ENCODE measurements at regions not wholly inside any gene's neighbourhood (a gene's known extent, or its start where the extent isn't known, plus 50 kb on each side); places are given as distances from the start of the nearest gene placed in this dataset.

DNA sequence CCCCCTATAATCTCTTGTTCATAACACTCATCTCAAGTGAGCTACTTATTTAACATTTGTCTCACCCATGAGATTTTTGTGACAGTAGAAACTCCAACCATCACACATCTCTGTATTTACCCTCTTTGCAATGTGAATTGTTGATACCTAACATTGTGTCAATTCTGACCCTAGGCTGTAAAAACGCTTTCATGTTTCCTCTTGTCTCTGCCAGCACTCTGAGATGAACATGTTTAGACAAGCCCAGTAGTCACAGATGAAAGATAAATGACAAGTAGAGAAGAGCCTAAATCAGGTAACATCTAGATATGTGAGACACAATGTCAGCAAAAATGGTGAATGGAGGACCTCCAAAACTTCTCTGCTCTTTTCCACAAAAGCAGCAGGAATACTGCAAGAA lies 1254.5 kb upstream of the GOT2 start:
- peaks cover 38% of the 10 kb centered on the region for H3K9me3 Mint-ChIP-seq
- H3K4me1 Mint-ChIP-seq: no peaks in the 10 kb centered on the region
- intact Hi-C loops (cut with micrococcal nuclease): no loop called here
- no peak for DNase-seq
- ChIA-PET CTCF (no interaction called here), POLR2A (no interaction called here)
- no peaks in the 10 kb centered on the region for H3K36me3 Mint-ChIP-seq (ENCODE audit: low read depth)
- no peak for TF ChIP-seq CTCF (IDR thresholded peaks at IDR 0.05)
- no peaks in the 10 kb centered on the region for H3K27me3 Mint-ChIP-seq
- ATAC-seq (ENCODE audit: low read depth): no peak
- no peak overlapping the region for H3K27ac Mint-ChIP-seq
- no peak overlapping the region for H3K4me3 Mint-ChIP-seq

DNA sequence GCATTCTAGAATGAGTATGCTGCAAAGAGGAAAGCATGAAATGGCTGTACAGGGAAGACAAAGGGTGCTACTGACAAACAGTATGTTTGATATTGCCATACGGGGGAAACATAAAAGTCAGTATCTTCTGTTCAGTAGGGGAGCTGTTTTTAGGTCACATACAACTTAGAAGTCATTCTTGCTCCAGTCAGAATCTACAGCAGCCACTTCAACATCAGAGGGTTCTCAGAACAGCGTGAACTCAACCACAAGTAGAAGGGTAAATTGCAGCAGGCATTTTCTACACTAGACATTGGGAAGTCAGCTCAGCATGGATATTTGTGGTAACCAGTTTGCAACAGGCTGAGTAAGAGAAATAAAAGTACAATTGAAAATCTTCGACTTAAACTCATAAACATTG lies 1241.8 kb upstream of the GOT2 start:
- no peak for TF ChIP-seq CTCF (IDR thresholded peaks at IDR 0.05)
- intact Hi-C loops (cut with micrococcal nuclease): no loop called here
- peaks cover 6% of the 10 kb centered on the region for H3K9me3 Mint-ChIP-seq
- ChIA-PET CTCF (no interaction called here), POLR2A (no interaction called here)
- H3K27ac Mint-ChIP-seq: no peak overlapping the region
- H3K4me1 Mint-ChIP-seq: no peaks in the 10 kb centered on the region
- no peak for DNase-seq
- H3K36me3 Mint-ChIP-seq (ENCODE audit: low read depth): no peaks in the 10 kb centered on the region
- ATAC-seq (ENCODE audit: low read depth): no peak
- H3K27me3 Mint-ChIP-seq: no peaks in the 10 kb centered on the region
- no peak overlapping the region for H3K4me3 Mint-ChIP-seq

- intact Hi-C loops (cut with micrococcal nuclease): no loop called here
- H3K27me3 Mint-ChIP-seq: no peaks in the 10 kb centered on the region
Observed at GRCh38 chr16:59973966-59974365, 1239.8 kb upstream of the GOT2 start.

DNA sequence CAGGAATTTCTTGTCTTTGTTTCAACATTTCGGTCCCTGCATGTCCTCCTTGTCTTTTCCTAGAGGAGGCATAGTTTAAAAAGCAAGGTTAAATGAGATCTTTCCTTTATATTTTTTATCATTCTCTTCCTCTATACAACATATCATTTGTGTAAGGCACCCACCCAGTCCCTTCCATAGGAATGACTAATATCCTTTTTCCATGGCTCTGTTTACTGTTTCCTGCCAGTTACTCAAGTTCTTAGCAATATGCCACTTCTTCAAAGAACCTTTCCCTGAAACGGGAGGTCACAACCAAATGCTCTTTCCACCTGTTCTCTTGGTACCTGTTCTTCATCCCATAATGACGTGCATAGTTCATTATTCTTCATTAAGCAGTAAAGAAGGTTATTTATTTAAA lies 1237.1 kb upstream of the GOT2 start:
- no peak overlapping the region for H3K4me3 Mint-ChIP-seq
- CTCF ChIA-PET: no interaction called here
- H3K27ac Mint-ChIP-seq: no peak overlapping the region

More at GRCh38 chr16:59973966-59974365, 1239.8 kb upstream of the GOT2 start:
- TF ChIP-seq CTCF (IDR thresholded peaks at IDR 0.05): no peak
- no peaks in the 10 kb centered on the region for H3K36me3 Mint-ChIP-seq (ENCODE audit: low read depth)
- DNase-seq (no peak), ATAC-seq (ENCODE audit: low read depth) (no peak)
- no peak overlapping the region for H3K4me3 Mint-ChIP-seq
- POLR2A ChIA-PET: no interaction called here
- H3K4me1 Mint-ChIP-seq: no peaks in the 10 kb centered on the region
- CTCF ChIA-PET: no interaction called here
- H3K9me3 Mint-ChIP-seq: peaks cover 6% of the 10 kb centered on the region
- no peak overlapping the region for H3K27ac Mint-ChIP-seq

DNA sequence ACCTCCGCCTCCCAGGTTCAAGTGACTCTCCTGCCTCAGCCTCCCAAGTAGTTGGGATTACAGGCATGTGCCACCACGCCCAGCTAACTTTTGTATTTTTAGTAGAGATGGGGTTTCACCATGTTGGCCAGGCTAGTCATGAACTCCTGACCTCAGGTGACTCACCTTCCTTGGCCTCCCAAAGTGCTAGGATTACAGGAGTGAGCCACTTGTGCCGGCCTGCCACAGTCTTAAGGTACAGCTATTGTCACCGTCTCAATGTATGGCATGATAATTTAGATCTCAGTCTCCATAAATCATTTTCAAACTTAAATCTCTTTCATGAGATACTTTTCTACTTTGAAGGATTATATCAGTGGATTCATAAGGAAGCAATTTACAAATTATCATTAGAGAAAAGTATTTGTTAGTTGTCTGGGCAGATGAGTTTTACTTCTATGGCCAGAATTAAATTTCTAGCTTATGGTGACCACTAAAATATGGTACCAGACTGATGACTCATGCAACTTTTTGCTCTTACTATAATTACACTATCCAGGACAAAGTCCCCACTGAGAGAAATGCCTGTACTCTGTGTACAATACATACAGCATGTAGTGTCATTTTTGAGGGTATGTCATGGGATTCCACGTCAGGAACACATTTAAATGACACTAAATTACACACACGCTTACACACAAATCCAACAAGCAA lies 1230.3 kb upstream of the GOT2 start:
- Mint-ChIP-seq H3K36me3 (ENCODE audit: low read depth) (no peaks in the 10 kb centered on the region), H3K4me3 (no peak overlapping the region), H3K4me1 (no peaks in the 10 kb centered on the region), H3K9me3 (no peaks in the 10 kb centered on the region), H3K27ac (no peak overlapping the region), H3K27me3 (no peaks in the 10 kb centered on the region)
- POLR2A ChIA-PET: no interaction called here
- DNase-seq (no peak), ATAC-seq (ENCODE audit: low read depth) (no peak)
- intact Hi-C loops (cut with micrococcal nuclease): no loop called here
- CTCF ChIA-PET: no interaction called here
- TF ChIP-seq CTCF (IDR thresholded peaks at IDR 0.05): no peak

More for the DNA sequence above, 1237.1 kb upstream of the GOT2 start:
- ATAC-seq (ENCODE audit: low read depth) (no peak), DNase-seq (no peak)
- Mint-ChIP-seq H3K9me3 (peaks cover 5% of the 10 kb centered on the region), H3K27me3 (no peaks in the 10 kb centered on the region), H3K36me3 (ENCODE audit: low read depth) (no peaks in the 10 kb centered on the region), H3K4me1 (no peaks in the 10 kb centered on the region)
- intact Hi-C loops (cut with micrococcal nuclease): no loop called here
- no peak for TF ChIP-seq CTCF (IDR thresholded peaks at IDR 0.05)
- POLR2A ChIA-PET: no interaction called here
